DMS53 (cell line): ENCODE measurements at regions not wholly inside any gene's neighbourhood (a gene's known extent, or its start where the extent isn't known, plus 50 kb on each side); places are given as distances from the start of the nearest gene placed in this dataset.

ENCODE experiments used
- DNase-seq: peaks from one replicate; lab custom pipeline; 2025; lab: John Stamatoyannopoulos, UW

- DNase-seq: no peak
Measured at GRCh38 chr4:178595500-178596138, 1153.4 kb upstream of the AGA start.

DNA sequence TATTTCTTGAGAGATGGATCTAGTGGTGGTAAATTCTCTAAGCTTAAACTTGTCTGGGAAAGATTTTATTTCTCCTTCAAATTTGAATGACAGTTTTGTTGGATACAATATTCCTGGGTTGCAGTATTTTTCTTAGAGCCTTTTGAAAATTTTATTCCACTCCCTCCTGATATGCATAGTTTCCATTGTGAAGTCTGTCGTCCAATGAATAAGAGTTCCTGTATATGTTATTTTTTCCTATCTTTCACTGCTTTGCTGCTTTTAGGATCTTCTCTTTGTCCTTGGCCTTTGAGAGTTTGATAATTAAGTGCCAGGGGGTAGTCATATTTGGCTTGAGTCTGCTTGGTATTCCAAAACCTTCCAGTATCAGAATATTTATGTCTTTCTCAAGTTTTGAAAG lies 1156.4 kb upstream of the AGA start:
- no peak for DNase-seq

DNA sequence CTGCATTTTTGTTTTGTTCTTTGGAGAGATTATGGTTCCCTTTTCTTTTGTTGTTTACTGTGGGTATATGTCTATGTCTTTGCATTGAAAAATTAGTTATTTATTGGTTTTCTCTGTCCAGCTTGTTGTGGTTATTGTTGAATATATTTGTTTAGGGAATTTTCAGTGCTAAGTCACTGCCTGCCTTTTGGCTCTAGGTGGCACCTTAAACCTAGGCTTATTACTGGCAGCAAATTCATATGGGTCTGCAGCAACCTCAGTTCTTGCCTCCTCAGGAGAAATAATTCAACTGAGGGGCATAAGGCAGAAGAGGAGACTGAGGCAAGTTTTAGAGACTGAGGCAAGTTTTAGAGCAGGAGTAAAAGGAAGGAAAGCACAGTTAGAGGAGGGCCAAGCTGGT lies 1157.3 kb upstream of the AGA start:
- peak; percentile 52 for DNase-seq

GRCh38 chr4:178602833-178603232 lies 1160.6 kb upstream of the AGA start:
- no peak for DNase-seq

DNA sequence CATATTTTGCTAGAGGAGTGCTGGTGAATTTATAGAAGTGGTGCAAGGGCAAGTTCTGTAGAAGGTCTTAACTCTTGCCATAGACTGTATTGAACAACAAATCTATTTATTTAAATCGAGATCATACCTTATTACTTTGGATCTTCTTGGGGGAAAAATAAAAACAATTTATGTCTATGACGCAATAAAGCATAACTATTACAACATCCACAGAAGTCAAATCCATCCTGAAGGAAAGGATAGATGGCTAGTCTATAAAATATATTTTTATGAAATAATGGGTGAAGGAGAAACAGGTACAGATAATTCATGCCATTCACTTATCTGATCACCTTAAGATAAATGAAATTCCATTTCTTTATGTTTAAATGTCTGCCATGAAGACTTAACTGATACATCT lies 1168.8 kb upstream of the AGA start:
- DNase-seq: no peak

GRCh38 chr4:178612733-178613132 lies 1170.5 kb upstream of the AGA start:
- no peak for DNase-seq

DNA sequence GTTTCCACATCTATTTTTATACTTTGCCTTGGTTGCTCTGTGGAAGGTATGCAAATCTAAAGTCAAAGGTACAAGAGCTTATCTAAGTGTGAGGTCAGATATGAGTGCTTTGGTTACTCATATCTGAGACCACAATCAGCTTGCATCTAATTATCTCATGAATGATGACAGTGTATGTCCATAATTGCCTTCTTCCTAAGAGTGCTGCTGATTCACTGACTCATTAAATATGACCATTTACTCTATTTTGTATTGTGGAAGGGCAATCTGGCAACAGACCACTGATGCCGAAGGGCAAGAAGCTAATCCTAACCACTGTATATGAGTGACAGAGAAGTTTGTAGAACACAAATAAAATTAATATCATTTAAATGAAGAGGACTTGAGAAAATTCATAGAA lies 1190.2 kb upstream of the AGA start:
- no peak for DNase-seq

DNA sequence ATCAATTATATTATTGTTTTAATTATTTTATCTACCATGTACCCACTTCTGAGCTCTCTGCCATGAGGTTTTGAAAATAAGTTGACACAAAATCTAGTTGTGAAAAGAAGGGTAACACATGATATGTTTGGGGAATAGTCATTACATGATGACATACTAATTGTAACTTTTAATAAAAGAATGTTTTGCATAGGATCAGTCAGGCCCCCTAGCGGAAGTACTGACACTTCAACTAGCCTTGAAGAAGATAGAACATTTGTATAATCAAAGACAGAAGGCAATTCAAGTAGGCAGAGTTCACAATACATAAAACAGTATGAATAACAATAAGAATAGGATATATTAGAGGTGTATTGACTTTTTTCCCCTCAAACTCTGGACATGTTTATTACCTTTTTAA lies 1191.0 kb upstream of the AGA start:
- peak; percentile 7 for DNase-seq

GRCh38 chr4:178664621-178665020 lies 1222.4 kb upstream of the AGA start:
- no peak for DNase-seq

DNA sequence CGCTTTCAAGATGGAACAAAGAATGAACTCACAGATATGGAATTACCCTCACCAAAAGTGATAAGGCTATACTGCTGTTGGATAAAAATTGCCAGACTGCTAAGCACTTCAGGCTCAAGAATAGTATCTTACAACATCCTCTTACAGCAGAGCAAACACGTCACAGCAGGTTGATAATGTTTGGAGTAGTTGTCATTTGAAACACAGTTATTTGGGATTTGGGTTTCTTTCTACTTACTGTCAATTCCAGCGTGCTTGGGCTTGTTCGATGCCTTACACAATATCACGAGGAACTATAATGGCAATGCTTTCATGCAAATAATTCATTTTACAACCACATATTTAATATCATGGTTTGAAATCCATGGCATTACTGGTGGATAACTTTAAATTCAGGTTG lies 1223.7 kb upstream of the AGA start:
- no peak for DNase-seq

GRCh38 chr4:178671766-178672165 lies 1229.5 kb upstream of the AGA start:
- DNase-seq: no peak

DNA sequence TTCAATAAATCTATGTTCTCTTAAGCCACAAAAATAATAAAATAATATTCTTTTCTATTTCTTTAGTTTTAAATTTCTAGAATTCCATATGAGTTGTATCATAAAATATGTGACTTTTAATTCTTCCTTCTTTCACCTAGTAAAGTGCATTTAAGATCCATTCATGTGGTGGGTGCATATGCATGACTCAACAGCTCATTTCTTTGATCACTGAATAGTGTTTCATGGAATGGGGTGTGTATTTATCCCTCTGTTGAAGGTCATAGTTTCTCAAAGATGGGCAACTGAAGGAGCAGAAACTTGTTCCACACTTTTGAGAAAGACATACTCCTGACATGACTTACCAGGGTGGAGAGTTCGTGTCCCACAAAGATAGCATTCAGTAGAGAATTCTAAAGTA lies 1230.3 kb upstream of the AGA start:
- no peak for DNase-seq

DNA sequence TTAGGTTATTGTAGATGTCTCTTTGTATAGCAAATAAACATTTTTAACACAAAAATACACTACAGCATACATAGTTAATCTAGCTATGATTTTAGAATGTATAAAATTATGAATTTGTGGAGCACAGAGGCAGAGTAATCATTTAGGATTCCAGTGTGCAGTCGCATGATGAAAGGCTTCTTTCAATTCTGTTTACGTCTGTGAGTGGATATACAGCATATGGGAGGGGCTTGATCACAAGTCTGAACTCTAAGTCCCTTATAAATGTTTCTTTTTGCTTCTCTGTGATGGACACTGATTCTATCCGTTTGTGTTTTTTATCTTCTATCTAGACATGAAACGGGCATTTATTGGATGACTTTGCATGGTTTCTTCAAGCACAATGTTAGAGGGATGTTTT lies 1239.6 kb upstream of the AGA start:
- DNase-seq: no peak

DNA sequence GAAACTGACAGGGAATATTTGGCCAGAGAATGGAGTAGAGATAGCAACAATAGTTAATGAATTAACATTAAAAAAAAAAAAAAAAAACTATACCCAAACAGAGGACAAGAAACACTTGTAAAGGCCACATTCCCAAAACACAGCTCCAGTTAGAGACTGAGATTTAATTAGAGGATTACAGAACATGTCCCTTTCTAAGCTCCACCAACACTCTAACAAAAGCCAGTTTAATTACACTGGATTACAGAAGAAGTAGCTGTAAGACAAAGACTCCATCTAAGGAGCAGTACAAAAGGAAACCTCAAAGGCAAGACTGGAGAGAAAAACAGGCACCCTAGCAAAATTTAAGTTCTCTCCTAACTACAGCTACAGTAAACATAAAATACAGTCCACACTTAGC lies 1247.7 kb upstream of the AGA start:
- DNase-seq: no peak

DNA sequence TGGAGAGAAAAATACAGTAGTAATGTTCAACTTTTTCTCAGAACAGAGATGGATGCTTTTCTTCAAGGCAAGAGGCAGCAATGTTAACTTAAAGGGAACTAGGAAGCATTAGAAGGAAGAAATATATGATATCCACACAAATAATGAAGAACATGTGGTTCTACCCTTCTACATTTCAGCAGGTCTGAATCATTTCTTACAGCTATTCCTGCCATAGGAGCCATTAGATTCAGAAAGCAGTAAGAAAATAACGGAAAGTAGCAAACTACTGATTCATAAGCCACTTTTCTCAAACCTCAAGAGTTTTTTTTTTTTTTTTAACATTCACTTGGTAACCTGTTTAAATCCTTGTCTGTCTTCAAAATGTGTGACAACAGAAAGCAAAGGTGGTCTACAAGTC lies 1251.6 kb upstream of the AGA start:
- DNase-seq: no peak

- no peak for DNase-seq
Measured at GRCh38 chr4:178696515-178696914, 1254.3 kb upstream of the AGA start.

- no peak for DNase-seq
Measured at GRCh38 chr4:178712486-178712885, 1270.2 kb upstream of the AGA start.

DNA sequence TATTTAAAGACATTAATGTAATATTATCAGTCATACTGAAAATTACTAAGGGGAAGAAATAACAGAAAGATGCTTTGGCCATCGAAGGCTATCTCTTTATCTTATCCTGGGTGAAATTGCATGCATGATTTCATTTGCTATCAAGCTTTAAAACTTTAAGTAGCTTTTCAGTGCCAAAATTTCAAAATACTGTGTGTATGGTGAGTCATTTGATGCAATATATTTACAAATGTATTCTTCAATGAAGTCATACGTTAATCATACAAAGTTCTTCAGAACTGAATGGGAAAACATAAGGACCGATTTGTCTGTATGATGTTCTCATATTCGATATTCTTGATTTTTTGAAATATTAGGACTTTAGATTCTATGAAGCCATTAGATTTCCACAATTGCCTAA lies 1295.8 kb upstream of the AGA start:
- no peak for DNase-seq

GRCh38 chr4:178745203-178745602 lies 1303.0 kb upstream of the AGA start:
- DNase-seq: no peak

- DNase-seq: no peak
Measured at GRCh38 chr4:178752954-178753525, 1310.8 kb upstream of the AGA start.

- no peak for DNase-seq
Measured at GRCh38 chr4:178778496-178778895, 1336.3 kb upstream of the AGA start.

DNA sequence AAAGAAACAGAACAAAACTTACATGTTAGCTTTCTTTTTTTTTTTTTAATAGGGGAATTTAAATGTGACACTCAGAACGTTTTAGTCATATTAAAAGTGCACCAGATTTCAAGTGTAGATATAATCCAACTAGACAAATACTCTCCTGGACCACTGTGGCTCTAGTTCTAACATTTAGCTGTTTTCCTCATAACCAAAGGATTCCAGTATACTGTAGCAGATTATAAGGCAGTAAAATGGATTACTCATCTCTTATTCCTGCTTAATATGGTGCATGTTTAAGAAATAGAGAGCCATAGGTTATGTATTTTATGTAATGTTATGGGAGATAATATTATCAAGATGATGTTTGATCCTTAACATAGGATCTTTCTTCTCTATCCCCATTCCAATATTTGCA lies 1339.5 kb upstream of the AGA start:
- DNase-seq: no peak

DNA sequence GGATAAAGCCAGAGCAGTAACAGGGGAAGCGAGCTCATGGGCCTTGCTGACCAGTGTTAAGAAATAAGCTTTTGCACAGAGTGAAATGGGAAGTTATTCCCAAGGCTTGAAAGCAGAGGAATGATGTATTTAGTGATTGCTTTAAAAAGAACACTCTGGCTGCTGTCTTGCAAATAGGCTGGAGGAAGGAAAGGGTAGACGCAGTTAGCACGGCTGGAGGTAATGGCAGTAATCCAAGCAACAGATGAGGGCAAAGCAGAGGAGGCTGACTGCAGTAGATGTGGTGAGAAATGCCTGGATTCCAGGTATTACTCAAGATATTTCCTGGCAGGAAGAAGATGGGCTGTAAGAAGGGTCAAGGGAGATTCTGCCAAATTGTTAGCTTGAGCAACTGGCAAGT lies 1342.3 kb upstream of the AGA start:
- no peak for DNase-seq

- DNase-seq: no peak
Measured at GRCh38 chr4:178789279-178789678, 1347.0 kb upstream of the AGA start.
